Common myeloid progenitor, CD34-positive (primary cell): ENCODE measurements at regions not wholly inside any gene's neighbourhood (a gene's known extent, or its start where the extent isn't known, plus 50 kb on each side); places are given as distances from the start of the nearest gene placed in this dataset.

Experiments
- CTCF ChIA-PET: fragments of 350-600 bp; sonication (Branson Sonifier 250); formaldehyde crosslinking; loops from one replicate; lab custom pipeline; 2021; ENCODE audit warnings: antibody characterized with exemption; lab: Charles Lee
- POLR2A ChIA-PET: fragments of 350-600 bp; sonication (Branson Sonifier 250); formaldehyde crosslinking; loops from one replicate; lab custom pipeline; 2021; ENCODE audit warnings: antibody characterized with exemption; lab: Charles Lee
- DNase-seq, 3 donors: peaks; one replicate each; pipeline versions ENCODE4 v3.0.0 to v3.0.0-alpha.2; 2013
- H3K27ac ChIP-seq, 2 experiments: 1 replicate in 1 of 2; 2 replicates in 1 of 2; pipeline ENCODE4 v1.7.0; 2013; ENCODE audit warnings: inconsistent platforms in 2 of 2, low read length in 2 of 2, mild to moderate bottlenecking in 2 of 2, low read depth in 1 of 2, moderate library complexity in 1 of 2; ENCODE audit not compliant: severe bottlenecking in 2 of 2, insufficient read depth in 1 of 2, poor library complexity in 1 of 2
- H3K27me3 ChIP-seq, 5 experiments: replicated peaks in 2 of 5; 1 replicate in 3 of 5; 2 replicates in 2 of 5; pipeline versions ENCODE4 v1.6.1 to v1.7.0; 2013; ENCODE audit warnings: low read length in 4 of 5, mild to moderate bottlenecking in 2 of 5, moderate library complexity in 2 of 5, inconsistent platforms in 1 of 5; ENCODE audit not compliant: insufficient read depth in 5 of 5, control insufficient read depth in 4 of 5
- H3K36me3 ChIP-seq, 4 experiments: 1 replicate in 2 of 4; 2 replicates in 2 of 4; pipeline versions ENCODE4 v1.6.1 to v1.7.0; 2013; ENCODE audit warnings: low read length in 3 of 4, control low read depth in 1 of 4, mild to moderate bottlenecking in 1 of 4; ENCODE audit not compliant: control insufficient read depth in 4 of 4, insufficient read depth in 4 of 4
- H3K4me1 ChIP-seq, 4 experiments: 1 replicate in 3 of 4; 2 replicates in 1 of 4; pipeline versions ENCODE4 v1.6.1 to v1.7.1; 2013; ENCODE audit warnings: low read length in 3 of 4, mild to moderate bottlenecking in 3 of 4, control low read depth in 1 of 4, inconsistent platforms in 1 of 4, moderate library complexity in 1 of 4; ENCODE audit not compliant: control insufficient read depth in 4 of 4, insufficient read depth in 4 of 4; ENCODE audit errors: control extremely low read depth in 1 of 4
- H3K4me3 ChIP-seq, 7 experiments: 1 replicate in 4 of 7; 2 replicates in 3 of 7; pipeline versions ENCODE4 v1.5.1 to v1.7.0; 2013; ENCODE audit warnings: mild to moderate bottlenecking in 7 of 7, low read length in 6 of 7, moderate library complexity in 6 of 7, inconsistent platforms in 2 of 7, low read depth in 2 of 7, control low read depth in 1 of 7; ENCODE audit not compliant: insufficient read depth in 4 of 7, control insufficient read depth in 1 of 7; ENCODE audit errors: extremely low read depth in 1 of 7
- H3K9me3 ChIP-seq, 5 experiments: 1 replicate in 4 of 5; 2 replicates in 1 of 5; pipeline versions ENCODE4 v1.6.1 to v1.7.1; 2013; ENCODE audit warnings: low read length in 4 of 5, mild to moderate bottlenecking in 2 of 5, inconsistent platforms in 1 of 5, low read depth in 1 of 5, moderate library complexity in 1 of 5; ENCODE audit not compliant: control insufficient read depth in 4 of 5, insufficient read depth in 2 of 5; ENCODE audit errors: control extremely low read depth in 1 of 5
- WGBS: methylation state at CpG from one replicate; pipeline ENCODE4 v1.1.5; 2013; ENCODE audit not compliant: insufficient coverage; 5-methylcytosine and 5-hydroxymethylcytosine counted together

- 89% methylated on average over 1 of the region's 5 CpGs for WGBS
- H3K27me3 ChIP-seq, result peaks cover 0 to 2% (median 0%) of the 10 kb centered on the region in 5 experiments
- H3K4me1 ChIP-seq, result no peaks in the 10 kb centered on the region
- no peaks in the 10 kb centered on the region for H3K36me3 ChIP-seq
- DNase-seq, result no peak
- ChIA-PET CTCF (no interaction called here), POLR2A (no interaction called here)
- peaks cover 0 to 2% (median 0%) of the 10 kb centered on the region in 5 experiments for H3K9me3 ChIP-seq
- H3K27ac ChIP-seq, result no peak overlapping the region
- H3K4me3 ChIP-seq, result no peak overlapping the region
These were observed 76.6 kb upstream of the DOK5 start for GRCh38 chr20:54398814-54399213.

GRCh38 chr20:54405540-54405939, 69.9 kb upstream of the DOK5 start:
- H3K9me3 ChIP-seq, result no peaks in the 10 kb centered on the region
- H3K27ac ChIP-seq, result no peak overlapping the region
- H3K4me3 ChIP-seq, result no peak overlapping the region
- 100% methylated on average over 1 of the region's 2 CpGs for WGBS
- no peaks in the 10 kb centered on the region for H3K36me3 ChIP-seq
- H3K27me3 ChIP-seq, result peaks cover 0 to 6% (median 0%) of the 10 kb centered on the region in 5 experiments
- CTCF ChIA-PET, result no interaction called here
- no peak for DNase-seq
- POLR2A ChIA-PET, result no interaction called here
- H3K4me1 ChIP-seq, result no peaks in the 10 kb centered on the region

GRCh38 chr20:54407459-54407858, 67.9 kb upstream of the DOK5 start:
- 94% methylated on average over 5 of the region's 6 CpGs for WGBS

GRCh38 chr20:54415967-54416366, 59.4 kb upstream of the DOK5 start:
- ChIA-PET CTCF (no interaction called here), POLR2A (interaction anchor here (0.6 kb wide), 1 partner anchor 18 kb away, joined by 3 read pairs; no protein-coding TSS in a partner anchor)
- Histone ChIP-seq H3K4me3 (no peak overlapping the region), H3K36me3 (no peaks in the 10 kb centered on the region), H3K4me1 (no peaks in the 10 kb centered on the region), H3K27me3 (peaks cover 0 to 3% (median 0%) of the 10 kb centered on the region in 5 experiments), H3K9me3 (no peaks in the 10 kb centered on the region), H3K27ac (no peak overlapping the region)
- no peak for DNase-seq
- no CpG with 5 or more reads among the region's 1 CpG for WGBS

More at GRCh38 chr20:54407459-54407858, 67.9 kb upstream of the DOK5 start:
- CTCF ChIA-PET, result no interaction called here
- no peaks in the 10 kb centered on the region for H3K36me3 ChIP-seq
- DNase-seq, result no peak
- peaks cover 0 to 8% (median 0%) of the 10 kb centered on the region in 5 experiments for H3K27me3 ChIP-seq
- H3K4me3 ChIP-seq, result no peak overlapping the region
- H3K4me1 ChIP-seq, result no peaks in the 10 kb centered on the region
- H3K9me3 ChIP-seq, result no peaks in the 10 kb centered on the region
- POLR2A ChIA-PET, result no interaction called here
- no peak overlapping the region for H3K27ac ChIP-seq

GRCh38 chr20:54416770-54417169, 58.6 kb upstream of the DOK5 start:
- H3K9me3 ChIP-seq, result no peaks in the 10 kb centered on the region
- H3K36me3 ChIP-seq, result no peaks in the 10 kb centered on the region
- ChIA-PET POLR2A (no interaction called here), CTCF (no interaction called here)
- no peak overlapping the region for H3K27ac ChIP-seq
- no peaks in the 10 kb centered on the region for H3K4me1 ChIP-seq
- H3K27me3 ChIP-seq, result peaks cover 0 to 3% (median 0%) of the 10 kb centered on the region in 5 experiments
- H3K4me3 ChIP-seq, result no peak overlapping the region
- WGBS, result 100% methylated on average over 1 of the region's 4 CpGs
- no peak for DNase-seq

GRCh38 chr20:54419531-54419930, 55.9 kb upstream of the DOK5 start:
- no peaks in the 10 kb centered on the region for H3K4me1 ChIP-seq
- H3K9me3 ChIP-seq, result peaks cover 0 to 2% (median 1%) of the 10 kb centered on the region in 5 experiments
- no peak for DNase-seq
- ChIA-PET CTCF (no interaction called here), POLR2A (no interaction called here)
- H3K4me3 ChIP-seq, result no peak overlapping the region
- H3K36me3 ChIP-seq, result no peaks in the 10 kb centered on the region
- H3K27me3 ChIP-seq, result peaks cover 0 to 3% (median 0%) of the 10 kb centered on the region in 5 experiments
- no peak overlapping the region for H3K27ac ChIP-seq
